Hepatocyte (in vitro differentiated cells): ENCODE measurements at regions not wholly inside any gene's neighbourhood (a gene's known extent, or its start where the extent isn't known, plus 50 kb on each side); places are given as distances from the start of the nearest gene placed in this dataset.
"Not testable (repeated sequence)": the region's sequence is repeated elsewhere in the genome, so short reads cannot be mapped to it uniquely, and the experiment has no call there.

Experiments used
- EZH2 ChIP-seq: fragments of 200-600 bp; sonication (generic); IDR thresholded peaks from 2 replicates; pipeline ENCODE4 v1.6.1; 2016; ENCODE audit warnings: antibody characterized with exemption, mild to moderate bottlenecking, borderline replicate concordance
- EZH2phosphoT487 ChIP-seq: fragments of 200-600 bp; sonication (generic); IDR thresholded peaks from one replicate; pipeline ENCODE4 v1.6.1; 2018; ENCODE audit warnings: antibody characterized with exemption, mild to moderate bottlenecking, low read depth, moderate library complexity; ENCODE audit not compliant: unreplicated experiment, severe bottlenecking
- TF ChIP-seq, protein P1 (sequence below): fragments of 200-600 bp; sonication (generic); IDR thresholded peaks from 2 replicates; pipeline ENCODE4 v1.5.1; 2016; ENCODE audit warnings: antibody characterized with exemption, mild to moderate bottlenecking; ENCODE audit not compliant: poor library complexity

DNA sequence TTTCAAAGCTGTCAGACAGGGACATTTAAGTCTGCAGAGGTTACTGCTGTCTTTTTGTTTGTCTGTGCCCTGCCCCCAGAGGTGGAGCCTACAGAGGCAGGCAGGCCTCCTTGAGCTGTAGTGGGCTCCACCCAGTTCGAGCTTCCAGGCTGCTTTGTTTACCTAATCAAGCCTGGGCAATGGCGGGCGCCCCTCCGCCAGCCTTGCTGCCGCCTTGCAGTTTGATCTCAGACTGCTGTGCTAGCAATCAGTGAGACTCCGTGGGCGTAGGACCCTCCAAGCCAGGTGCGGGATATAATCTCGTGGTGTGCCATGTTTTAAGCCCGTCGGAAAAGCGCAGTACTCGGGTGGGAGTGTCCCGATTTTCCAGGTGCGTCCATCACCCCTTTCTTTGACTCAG is 919.2 kb upstream of the ARRDC3 start:
- TF ChIP-seq, protein P1, sequence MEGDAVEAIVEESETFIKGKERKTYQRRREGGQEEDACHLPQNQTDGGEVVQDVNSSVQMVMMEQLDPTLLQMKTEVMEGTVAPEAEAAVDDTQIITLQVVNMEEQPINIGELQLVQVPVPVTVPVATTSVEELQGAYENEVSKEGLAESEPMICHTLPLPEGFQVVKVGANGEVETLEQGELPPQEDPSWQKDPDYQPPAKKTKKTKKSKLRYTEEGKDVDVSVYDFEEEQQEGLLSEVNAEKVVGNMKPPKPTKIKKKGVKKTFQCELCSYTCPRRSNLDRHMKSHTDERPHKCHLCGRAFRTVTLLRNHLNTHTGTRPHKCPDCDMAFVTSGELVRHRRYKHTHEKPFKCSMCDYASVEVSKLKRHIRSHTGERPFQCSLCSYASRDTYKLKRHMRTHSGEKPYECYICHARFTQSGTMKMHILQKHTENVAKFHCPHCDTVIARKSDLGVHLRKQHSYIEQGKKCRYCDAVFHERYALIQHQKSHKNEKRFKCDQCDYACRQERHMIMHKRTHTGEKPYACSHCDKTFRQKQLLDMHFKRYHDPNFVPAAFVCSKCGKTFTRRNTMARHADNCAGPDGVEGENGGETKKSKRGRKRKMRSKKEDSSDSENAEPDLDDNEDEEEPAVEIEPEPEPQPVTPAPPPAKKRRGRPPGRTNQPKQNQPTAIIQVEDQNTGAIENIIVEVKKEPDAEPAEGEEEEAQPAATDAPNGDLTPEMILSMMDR: not testable (repeated sequence)
- not testable (repeated sequence) for TF ChIP-seq EZH2, EZH2phosphoT487
